ENCODE measurements at regions not wholly inside any gene's neighbourhood (a gene's known extent, or its start where the extent isn't known, plus 50 kb on each side); places are given as distances from the start of the nearest gene placed in this dataset.

- TF ChIP-seq CTCF (IDR thresholded peaks at IDR 0.05) (no peak), ZFX (IDR thresholded peaks at IDR 0.05; ENCODE audit: borderline replicate concordance) (no peak)
- no peak overlapping the region for H3K27ac ChIP-seq
Measured at GRCh38 chr1:34341896-34342295, 165.2 kb downstream of the C1orf94 start.

GRCh38 chr1:34342334-34342733, 165.6 kb downstream of the C1orf94 start:
- TF ChIP-seq CTCF (IDR thresholded peaks at IDR 0.05) (no peak), ZFX (IDR thresholded peaks at IDR 0.05; ENCODE audit: borderline replicate concordance) (no peak)
- no peak overlapping the region for H3K27ac ChIP-seq

GRCh38 chr1:34346128-34346527, 169.4 kb downstream of the C1orf94 start:
- no peak for TF ChIP-seq CTCF (IDR thresholded peaks at IDR 0.05)
- no peak for TF ChIP-seq ZFX (IDR thresholded peaks at IDR 0.05; ENCODE audit: borderline replicate concordance)
- no peak overlapping the region for H3K27ac ChIP-seq

GRCh38 chr1:34353409-34353808, 176.7 kb downstream of the C1orf94 start:
- TF ChIP-seq ZFX (IDR thresholded peaks at IDR 0.05; ENCODE audit: borderline replicate concordance) (no peak), CTCF (IDR thresholded peaks at IDR 0.05) (no peak)
- no peak overlapping the region for H3K27ac ChIP-seq

GRCh38 chr1:34354367-34354766, 177.7 kb downstream of the C1orf94 start:
- H3K27ac ChIP-seq = no peak overlapping the region
- no peak for TF ChIP-seq CTCF (IDR thresholded peaks at IDR 0.05)

GRCh38 chr1:34356853-34357252, 180.1 kb downstream of the C1orf94 start:
- TF ChIP-seq ZFX (IDR thresholded peaks at IDR 0.05; ENCODE audit: borderline replicate concordance) (no peak), CTCF (IDR thresholded peaks at IDR 0.05) (no peak)
- H3K27ac ChIP-seq = no peak overlapping the region

- H3K27ac ChIP-seq = no peak overlapping the region
- no peak for TF ChIP-seq CTCF (IDR thresholded peaks at IDR 0.05)
- no peak for TF ChIP-seq ZFX (IDR thresholded peaks at IDR 0.05; ENCODE audit: borderline replicate concordance)
Measured at GRCh38 chr1:34358636-34359035, 181.9 kb downstream of the C1orf94 start.
